AG10803 (cell line): ENCODE measurements at regions not wholly inside any gene's neighbourhood (a gene's known extent, or its start where the extent isn't known, plus 50 kb on each side); places are given as distances from the start of the nearest gene placed in this dataset.

ENCODE experiments used
- DNase-seq: peaks from one replicate; pipeline ENCODE4 v3.0.0; 2010; ENCODE audit warnings: low read depth
- H3K4me3 ChIP-seq: 2 replicates; pipeline ENCODE4 v1.5.1; 2011; ENCODE audit warnings: mild to moderate bottlenecking, low read length, control low read depth
- CTCF ChIP-seq: conservative IDR thresholded peaks from 2 replicates; pipeline ENCODE4 v1.5.1; 2011; ENCODE audit warnings: mild to moderate bottlenecking, low read length, control low read depth, inconsistent platforms

DNA sequence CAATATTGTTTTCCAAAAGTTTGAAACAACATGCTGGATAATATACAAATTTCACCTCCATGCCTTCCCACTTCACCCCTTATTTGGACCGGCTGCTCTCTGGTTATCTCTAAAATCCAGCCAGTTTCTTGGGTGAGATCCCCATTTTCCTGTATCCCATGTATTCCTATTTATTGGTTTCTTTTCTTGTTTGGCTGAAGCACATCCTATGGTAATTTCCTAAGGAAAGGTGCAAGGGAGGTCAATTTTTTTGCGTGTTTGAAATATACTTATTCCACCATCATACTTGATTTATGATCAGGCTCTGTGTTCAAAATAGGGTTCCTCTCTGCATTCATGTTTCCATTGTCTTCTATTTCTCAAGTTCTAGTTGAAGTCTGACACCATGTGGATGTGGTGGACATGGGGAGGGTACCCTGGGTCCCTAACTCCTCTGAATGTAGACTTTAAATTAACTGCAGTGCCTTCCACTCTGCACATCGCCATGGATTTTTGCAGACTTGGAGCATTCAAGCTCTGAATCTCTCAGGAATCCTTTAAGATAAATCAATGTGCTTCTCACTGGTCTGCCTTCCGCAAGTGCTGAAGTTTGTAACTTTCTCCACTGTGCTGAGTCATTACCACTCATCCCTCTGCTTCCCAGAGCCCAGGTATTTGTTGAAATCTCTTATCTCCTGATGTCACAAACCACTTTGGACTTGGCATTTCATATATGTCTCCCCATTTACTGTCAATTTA lies 52.1 kb upstream of the TLE3 start:
- peak; percentile 36 for DNase-seq
- TF ChIP-seq CTCF = no peak

GRCh38 chr15:70147778-70148177 lies 50.1 kb upstream of the TLE3 start:
- DNase-seq = no peak
- TF ChIP-seq CTCF = no peak
- no peak overlapping the region for H3K4me3 ChIP-seq

More for the DNA sequence above, 52.1 kb upstream of the TLE3 start:
- H3K4me3 ChIP-seq = no peak overlapping the region
